Esophagus squamous epithelium (tissue), 5 donors: ENCODE measurements at regions not wholly inside any gene's neighbourhood (a gene's known extent, or its start where the extent isn't known, plus 50 kb on each side); places are given as distances from the start of the nearest gene placed in this dataset.

Experiments
- DNase-seq: peaks from one replicate; lab custom pipeline; 2025; lab: John Stamatoyannopoulos, UW
- H3K27ac ChIP-seq, 4 donors: fragments of 200-600 bp; sonication (generic); one replicate each; pipeline ENCODE4 v1.5.1; 2016 to 2019; ENCODE audit warnings: mild to moderate bottlenecking in 1 of 4
- H3K27me3 ChIP-seq, 4 donors: fragments of 200-600 bp; sonication (generic); 1 replicate in 3 of 4; 2 replicates in 1 of 4; pipeline versions ENCODE4 v1.5.1 to v1.6.0; 2017 to 2021; ENCODE audit warnings: antibody characterized with exemption in 1 of 4
- H3K36me3 ChIP-seq, 3 donors: fragments of 200-600 bp; sonication (generic); one replicate each; pipeline ENCODE4 v1.5.1; 2016 to 2019
- H3K4me1 ChIP-seq, 3 donors: fragments of 200-600 bp; sonication (generic); one replicate each; pipeline ENCODE4 v1.5.1; 2017 to 2019
- H3K4me3 ChIP-seq, 4 donors: fragments of 200-600 bp; sonication (generic); 1 replicate in 3 of 4; 2 replicates in 1 of 4; pipeline ENCODE4 v1.5.1; 2016 to 2019; ENCODE audit warnings: mild to moderate bottlenecking in 2 of 4, moderate library complexity in 1 of 4
- H3K9me3 ChIP-seq, 3 donors: fragments of 200-600 bp; sonication (generic); one replicate each; pipeline ENCODE4 v1.5.1; 2016 to 2019
- POLR2A ChIP-seq, 4 donors: fragments of 450-650 bp; IDR thresholded peaks; one replicate each; pipeline ENCODE4 v1.6.1; 2017; ENCODE audit warnings: antibody characterized with exemption in 4 of 4, mild to moderate bottlenecking in 4 of 4, moderate library complexity in 3 of 4
- WGBS, 2 donors: methylation state at CpG; one replicate each; pipeline ENCODE4 v1.1.5; 2018; 5-methylcytosine and 5-hydroxymethylcytosine counted together
- intact Hi-C: fragments of 100-400 bp; cut with DNase I; formaldehyde crosslinking; loops from one replicate; pipeline ENCODE4 v1.15.0; 2022
- TF ChIP-seq, protein P1 (sequence below), 6 experiments: fragments of 450-650 bp in 4 of 6; fragments of 200-600 bp in 2 of 6; sonication (generic) in 2 of 6; IDR thresholded peaks; one replicate each; pipeline ENCODE4 v1.5.1; 2016 to 2019; ENCODE audit warnings: antibody characterized with exemption in 6 of 6, mild to moderate bottlenecking in 4 of 6, moderate library complexity in 4 of 6
- donor health status: DM: yes; HTN: yes; CAD: no.

DNA sequence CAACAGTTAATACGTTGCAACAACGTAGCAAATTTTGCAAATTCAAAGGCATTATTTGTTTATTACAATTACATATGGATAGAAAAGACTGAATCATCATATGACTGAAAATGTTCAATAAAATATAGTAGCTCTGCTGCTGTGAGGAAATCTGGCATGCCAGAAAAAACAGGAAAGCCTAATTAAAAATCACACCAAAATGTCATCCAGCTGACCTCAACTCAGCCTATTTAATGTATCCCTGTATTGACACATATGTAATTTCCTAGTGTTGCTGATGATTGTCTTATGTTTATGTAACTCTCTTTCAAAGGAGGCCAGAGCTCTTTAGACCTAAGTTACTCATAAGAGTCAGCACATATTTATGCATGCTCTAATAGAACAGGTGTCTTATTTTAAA is 495.0 kb downstream of the PCDH17 start:
- 71 to 74% methylated on average over 2 of the region's 2 CpGs for WGBS, 2 donors
- H3K27ac ChIP-seq: no peak overlapping the region
- intact Hi-C loops: no loop called here
- no peaks in the 10 kb centered on the region for H3K27me3 ChIP-seq
- peaks cover 0 to under 1% (median 0%) of the 10 kb centered on the region in 3 donors for H3K9me3 ChIP-seq
- H3K4me1 ChIP-seq: no peaks in the 10 kb centered on the region
- no peak overlapping the region for H3K4me3 ChIP-seq
- no peak for DNase-seq
- TF ChIP-seq POLR2A (IDR thresholded peaks at IDR 0.05): no peak
- TF ChIP-seq, protein P1, sequence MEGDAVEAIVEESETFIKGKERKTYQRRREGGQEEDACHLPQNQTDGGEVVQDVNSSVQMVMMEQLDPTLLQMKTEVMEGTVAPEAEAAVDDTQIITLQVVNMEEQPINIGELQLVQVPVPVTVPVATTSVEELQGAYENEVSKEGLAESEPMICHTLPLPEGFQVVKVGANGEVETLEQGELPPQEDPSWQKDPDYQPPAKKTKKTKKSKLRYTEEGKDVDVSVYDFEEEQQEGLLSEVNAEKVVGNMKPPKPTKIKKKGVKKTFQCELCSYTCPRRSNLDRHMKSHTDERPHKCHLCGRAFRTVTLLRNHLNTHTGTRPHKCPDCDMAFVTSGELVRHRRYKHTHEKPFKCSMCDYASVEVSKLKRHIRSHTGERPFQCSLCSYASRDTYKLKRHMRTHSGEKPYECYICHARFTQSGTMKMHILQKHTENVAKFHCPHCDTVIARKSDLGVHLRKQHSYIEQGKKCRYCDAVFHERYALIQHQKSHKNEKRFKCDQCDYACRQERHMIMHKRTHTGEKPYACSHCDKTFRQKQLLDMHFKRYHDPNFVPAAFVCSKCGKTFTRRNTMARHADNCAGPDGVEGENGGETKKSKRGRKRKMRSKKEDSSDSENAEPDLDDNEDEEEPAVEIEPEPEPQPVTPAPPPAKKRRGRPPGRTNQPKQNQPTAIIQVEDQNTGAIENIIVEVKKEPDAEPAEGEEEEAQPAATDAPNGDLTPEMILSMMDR (IDR thresholded peaks at IDR 0.05): no peak
- no peaks in the 10 kb centered on the region for H3K36me3 ChIP-seq

DNA sequence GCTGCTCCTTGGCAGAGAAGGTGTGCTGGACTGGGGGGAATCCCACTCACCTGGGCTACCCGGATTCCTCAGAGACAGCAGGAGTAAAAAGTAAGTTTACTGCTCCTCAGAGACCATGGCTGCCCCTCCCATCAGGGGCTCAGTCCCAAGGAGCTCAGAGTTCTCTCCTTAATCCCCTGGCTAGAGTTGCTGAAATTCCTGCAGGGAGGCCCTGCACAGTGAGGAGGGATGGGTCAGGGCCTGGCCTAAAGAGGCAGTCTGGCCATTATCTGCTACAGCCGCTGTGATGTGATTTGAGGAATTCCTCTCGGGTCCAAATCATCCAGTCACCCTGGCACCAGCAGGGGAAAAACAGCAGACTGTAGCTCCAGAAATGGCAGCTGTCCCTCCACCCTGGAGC is 502.5 kb downstream of the PCDH17 start:
- H3K4me3 ChIP-seq: no peak overlapping the region
- no peaks in the 10 kb centered on the region for H3K4me1 ChIP-seq
- WGBS, 2 donors: 29 to 79% methylated on average over 1 to 2 of the region's 3 CpGs
- no peak overlapping the region for H3K27ac ChIP-seq
- H3K36me3 ChIP-seq: no peaks in the 10 kb centered on the region
- H3K27me3 ChIP-seq: no peaks in the 10 kb centered on the region
- intact Hi-C loops: no loop called here
- no peak for DNase-seq
- no peak for TF ChIP-seq POLR2A (IDR thresholded peaks at IDR 0.05)
- TF ChIP-seq, protein P1 (IDR thresholded peaks at IDR 0.05): no peak
- peaks cover 0 to 21% (median 2%) of the 10 kb centered on the region in 3 donors for H3K9me3 ChIP-seq

DNA sequence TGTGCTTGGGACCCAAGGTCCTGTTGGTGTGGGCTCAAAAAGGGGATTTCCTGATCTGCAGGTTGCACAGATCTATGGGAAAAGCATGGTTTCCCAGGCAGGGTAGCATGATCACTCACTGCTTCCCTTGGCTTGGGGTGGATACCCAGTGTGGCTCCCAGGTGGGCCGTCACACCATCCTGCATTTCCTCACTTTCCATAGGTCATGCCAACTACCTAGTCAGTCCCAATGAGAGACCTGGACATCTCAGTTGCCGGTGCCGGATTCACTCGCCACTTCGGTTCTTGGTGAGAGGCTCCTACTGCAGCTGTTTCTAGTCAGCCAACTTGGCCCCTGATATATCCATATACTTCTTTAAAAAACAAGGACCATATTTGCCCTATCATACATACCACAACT is 503.0 kb downstream of the PCDH17 start:
- intact Hi-C loops: no loop called here
- H3K9me3 ChIP-seq: peaks cover 0 to 21% (median 2%) of the 10 kb centered on the region in 3 donors
- WGBS, 2 donors: 94 to 98% methylated on average over 5 of the region's 5 CpGs
- H3K4me3 ChIP-seq: no peak overlapping the region
- H3K4me1 ChIP-seq: no peaks in the 10 kb centered on the region
- H3K27ac ChIP-seq: no peak overlapping the region
- TF ChIP-seq, protein P1 (IDR thresholded peaks at IDR 0.05): no peak
- no peak for TF ChIP-seq POLR2A (IDR thresholded peaks at IDR 0.05)
- H3K27me3 ChIP-seq: no peaks in the 10 kb centered on the region
- H3K36me3 ChIP-seq: no peaks in the 10 kb centered on the region
- DNase-seq: no peak

DNA sequence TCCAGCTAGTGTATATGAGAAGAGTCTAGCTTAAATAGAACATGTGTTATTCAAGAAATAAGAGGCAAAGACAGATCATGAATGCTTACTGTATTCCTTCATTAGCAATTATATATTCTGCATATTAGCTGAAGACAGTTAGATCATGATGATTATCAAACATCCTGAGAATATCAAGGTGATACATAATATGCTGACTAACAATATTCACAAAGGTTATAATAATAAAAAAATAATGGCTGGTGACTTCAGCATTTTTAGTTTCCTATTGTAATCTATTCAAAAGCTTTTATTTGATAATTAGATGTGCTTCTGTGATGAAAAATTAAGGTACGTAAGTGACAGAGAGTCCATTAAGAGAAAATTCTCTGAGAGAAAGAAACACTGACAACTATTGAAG is 511.4 kb downstream of the PCDH17 start:
- peaks cover 0 to 5% (median 0%) of the 10 kb centered on the region in 3 donors for H3K9me3 ChIP-seq
- H3K27me3 ChIP-seq: no peaks in the 10 kb centered on the region
- H3K4me3 ChIP-seq: no peak overlapping the region
- H3K4me1 ChIP-seq: no peaks in the 10 kb centered on the region
- intact Hi-C loops: no loop called here
- no peak for DNase-seq
- no peak overlapping the region for H3K27ac ChIP-seq
- TF ChIP-seq, protein P1 (IDR thresholded peaks at IDR 0.05): no peak
- TF ChIP-seq POLR2A (IDR thresholded peaks at IDR 0.05): no peak
- 82 to 96% methylated on average over 1 of the region's 1 CpG for WGBS, 2 donors
- no peaks in the 10 kb centered on the region for H3K36me3 ChIP-seq

DNA sequence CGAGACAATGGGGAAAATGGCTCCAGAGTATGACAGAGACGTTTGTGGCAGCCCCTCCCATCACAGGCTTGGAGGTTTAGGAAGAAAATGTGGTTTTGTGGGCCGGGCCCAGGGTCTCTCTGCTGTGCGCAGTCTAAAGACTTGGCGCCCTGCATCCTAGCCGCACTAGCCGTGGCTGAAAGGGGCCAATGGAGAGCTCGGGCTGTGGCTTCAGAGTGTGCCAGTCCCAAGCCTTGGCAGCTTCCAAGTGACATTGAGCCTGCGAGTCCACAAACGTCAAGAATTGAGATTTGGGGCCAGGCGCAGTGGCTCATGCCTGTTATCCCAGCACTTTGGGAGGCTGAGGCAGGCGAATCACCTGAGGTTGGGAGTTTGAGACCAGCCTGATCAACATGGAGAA is 513.1 kb downstream of the PCDH17 start:
- no peak overlapping the region for H3K27ac ChIP-seq
- no peaks in the 10 kb centered on the region for H3K4me1 ChIP-seq
- TF ChIP-seq, protein P1 (IDR thresholded peaks at IDR 0.05): no peak
- no peak for TF ChIP-seq POLR2A (IDR thresholded peaks at IDR 0.05)
- H3K9me3 ChIP-seq: peaks cover 0 to 5% (median 0%) of the 10 kb centered on the region in 3 donors
- intact Hi-C loops: no loop called here
- DNase-seq: no peak
- WGBS, 2 donors: 71 to 82% methylated on average over 9 of the region's 12 CpGs
- H3K27me3 ChIP-seq: no peaks in the 10 kb centered on the region
- H3K36me3 ChIP-seq: no peaks in the 10 kb centered on the region
- no peak overlapping the region for H3K4me3 ChIP-seq
